ENCODE measurements at regions not wholly inside any gene's neighbourhood (a gene's known extent, or its start where the extent isn't known, plus 50 kb on each side); places are given as distances from the start of the nearest gene placed in this dataset.

GRCh38 chr10:78596556-78596955 is 472.2 kb upstream of the ZMIZ1 start:
- TF ChIP-seq, protein P1, sequence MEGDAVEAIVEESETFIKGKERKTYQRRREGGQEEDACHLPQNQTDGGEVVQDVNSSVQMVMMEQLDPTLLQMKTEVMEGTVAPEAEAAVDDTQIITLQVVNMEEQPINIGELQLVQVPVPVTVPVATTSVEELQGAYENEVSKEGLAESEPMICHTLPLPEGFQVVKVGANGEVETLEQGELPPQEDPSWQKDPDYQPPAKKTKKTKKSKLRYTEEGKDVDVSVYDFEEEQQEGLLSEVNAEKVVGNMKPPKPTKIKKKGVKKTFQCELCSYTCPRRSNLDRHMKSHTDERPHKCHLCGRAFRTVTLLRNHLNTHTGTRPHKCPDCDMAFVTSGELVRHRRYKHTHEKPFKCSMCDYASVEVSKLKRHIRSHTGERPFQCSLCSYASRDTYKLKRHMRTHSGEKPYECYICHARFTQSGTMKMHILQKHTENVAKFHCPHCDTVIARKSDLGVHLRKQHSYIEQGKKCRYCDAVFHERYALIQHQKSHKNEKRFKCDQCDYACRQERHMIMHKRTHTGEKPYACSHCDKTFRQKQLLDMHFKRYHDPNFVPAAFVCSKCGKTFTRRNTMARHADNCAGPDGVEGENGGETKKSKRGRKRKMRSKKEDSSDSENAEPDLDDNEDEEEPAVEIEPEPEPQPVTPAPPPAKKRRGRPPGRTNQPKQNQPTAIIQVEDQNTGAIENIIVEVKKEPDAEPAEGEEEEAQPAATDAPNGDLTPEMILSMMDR (conservative IDR thresholded peaks at IDR 0.05; ENCODE audit: low read depth, low read length): no peak
- no peak for TF ChIP-seq EZH2 (IDR thresholded peaks at IDR 0.05; ENCODE audit: borderline replicate concordance, low read depth, low read length, poor library complexity, severe bottlenecking)
